GM06990 (cell line): ENCODE measurements at regions not wholly inside any gene's neighbourhood (a gene's known extent, or its start where the extent isn't known, plus 50 kb on each side); places are given as distances from the start of the nearest gene placed in this dataset.
"Not testable (repeated sequence)": the region's sequence is repeated elsewhere in the genome, so short reads cannot be mapped to it uniquely, and the experiment has no call there.

ENCODE experiments used
- DNase-seq: peaks from one replicate; pipeline ENCODE4 v3.0.0-alpha.2; 2011; ENCODE audit not compliant: insufficient read length; ENCODE audit errors: extremely low read depth
- H3K27me3 ChIP-seq: replicated peaks from 2 replicates; pipeline ENCODE4 v1.6.0; 2011; ENCODE audit warnings: low read length; ENCODE audit not compliant: control insufficient read depth, insufficient read depth
- H3K36me3 ChIP-seq: 2 replicates; pipeline ENCODE4 v1.5.1; 2011; ENCODE audit warnings: low read length; ENCODE audit not compliant: control insufficient read depth, insufficient read depth
- H3K4me3 ChIP-seq: replicated peaks from 2 replicates; pipeline ENCODE4 v1.5.1; 2011; ENCODE audit warnings: low read depth, mild to moderate bottlenecking, control low read depth, low read length
- TF ChIP-seq, protein P1 (sequence below): IDR thresholded peaks from 2 replicates; pipeline ENCODE4 v1.5.1; 2011; ENCODE audit warnings: low read length, control low read depth, mild to moderate bottlenecking, inconsistent platforms; ENCODE audit not compliant: insufficient read depth, poor library complexity, severe bottlenecking

- TF ChIP-seq, protein P1, sequence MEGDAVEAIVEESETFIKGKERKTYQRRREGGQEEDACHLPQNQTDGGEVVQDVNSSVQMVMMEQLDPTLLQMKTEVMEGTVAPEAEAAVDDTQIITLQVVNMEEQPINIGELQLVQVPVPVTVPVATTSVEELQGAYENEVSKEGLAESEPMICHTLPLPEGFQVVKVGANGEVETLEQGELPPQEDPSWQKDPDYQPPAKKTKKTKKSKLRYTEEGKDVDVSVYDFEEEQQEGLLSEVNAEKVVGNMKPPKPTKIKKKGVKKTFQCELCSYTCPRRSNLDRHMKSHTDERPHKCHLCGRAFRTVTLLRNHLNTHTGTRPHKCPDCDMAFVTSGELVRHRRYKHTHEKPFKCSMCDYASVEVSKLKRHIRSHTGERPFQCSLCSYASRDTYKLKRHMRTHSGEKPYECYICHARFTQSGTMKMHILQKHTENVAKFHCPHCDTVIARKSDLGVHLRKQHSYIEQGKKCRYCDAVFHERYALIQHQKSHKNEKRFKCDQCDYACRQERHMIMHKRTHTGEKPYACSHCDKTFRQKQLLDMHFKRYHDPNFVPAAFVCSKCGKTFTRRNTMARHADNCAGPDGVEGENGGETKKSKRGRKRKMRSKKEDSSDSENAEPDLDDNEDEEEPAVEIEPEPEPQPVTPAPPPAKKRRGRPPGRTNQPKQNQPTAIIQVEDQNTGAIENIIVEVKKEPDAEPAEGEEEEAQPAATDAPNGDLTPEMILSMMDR: no peak
These were observed 258.1 kb downstream of the PCNX1 start for GRCh38 chr14:71165121-71166031.

DNA sequence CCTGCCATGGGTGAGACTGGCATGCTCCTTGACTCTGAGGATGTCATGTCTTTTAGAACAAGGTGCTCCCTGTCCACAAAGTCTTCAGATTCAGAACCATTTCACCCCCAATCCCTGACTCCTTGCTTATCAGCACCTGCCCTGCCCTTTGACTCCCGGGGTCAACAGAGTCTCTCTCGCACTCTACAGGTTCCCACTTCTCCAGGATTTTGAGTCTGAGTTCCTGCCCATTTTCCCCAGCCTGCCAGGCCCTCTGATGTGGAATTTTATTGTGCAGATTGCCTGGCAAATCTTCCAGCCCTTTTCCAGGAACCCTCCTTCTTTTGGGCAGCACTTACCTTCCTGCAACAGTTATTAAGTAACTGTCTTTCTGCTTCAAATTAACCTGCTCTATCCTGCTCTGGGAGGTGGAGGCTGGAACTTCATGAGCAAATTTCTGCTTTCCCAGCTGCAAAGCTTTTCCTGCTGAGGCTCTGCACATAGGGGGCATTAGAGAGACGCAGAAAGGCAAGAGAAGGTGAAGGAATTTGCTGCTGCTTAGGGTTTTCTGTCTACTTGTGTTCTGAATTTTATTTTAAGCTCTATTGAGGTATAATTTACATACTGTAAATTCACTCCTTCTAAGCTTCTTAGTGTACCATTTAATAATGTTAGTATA is 259.1 kb downstream of the PCNX1 start:
- no peak for DNase-seq
- TF ChIP-seq, protein P1: peak; percentile 69
- no peak overlapping the region for H3K4me3 ChIP-seq
- H3K36me3 ChIP-seq: no peaks in the 10 kb centered on the region
- H3K27me3 ChIP-seq: no peaks in the 10 kb centered on the region

More at GRCh38 chr14:71165121-71166031, 258.1 kb downstream of the PCNX1 start:
- DNase-seq: no peak
- no peaks in the 10 kb centered on the region for H3K27me3 ChIP-seq
- no peak overlapping the region for H3K4me3 ChIP-seq
- no peaks in the 10 kb centered on the region for H3K36me3 ChIP-seq

GRCh38 chr14:71167325-71167950 is 260.2 kb downstream of the PCNX1 start:
- not testable (repeated sequence) for H3K27me3 ChIP-seq, H3K4me3 ChIP-seq, H3K36me3 ChIP-seq, DNase-seq

DNA sequence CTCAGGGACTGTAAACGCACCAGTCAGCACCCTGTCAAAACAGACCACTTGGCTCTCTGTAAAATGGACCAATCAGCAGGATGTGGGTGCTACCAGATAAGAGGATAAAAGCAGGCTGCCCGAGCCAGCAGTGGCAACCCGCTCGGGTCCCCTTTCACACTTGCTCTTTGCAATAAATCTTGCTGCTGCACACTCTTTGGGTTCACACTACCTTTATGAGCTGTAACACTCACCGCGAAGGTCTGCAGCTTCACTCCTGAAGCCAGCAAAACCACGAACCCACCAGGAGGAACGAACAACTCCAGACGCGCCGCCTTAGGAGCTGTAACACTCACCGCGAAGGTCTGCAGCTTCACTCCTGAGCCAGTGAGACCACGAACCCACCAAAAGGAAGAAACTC is 260.9 kb downstream of the PCNX1 start:
- H3K4me3 ChIP-seq, H3K36me3 ChIP-seq, DNase-seq, H3K27me3 ChIP-seq: not testable (repeated sequence)

DNA sequence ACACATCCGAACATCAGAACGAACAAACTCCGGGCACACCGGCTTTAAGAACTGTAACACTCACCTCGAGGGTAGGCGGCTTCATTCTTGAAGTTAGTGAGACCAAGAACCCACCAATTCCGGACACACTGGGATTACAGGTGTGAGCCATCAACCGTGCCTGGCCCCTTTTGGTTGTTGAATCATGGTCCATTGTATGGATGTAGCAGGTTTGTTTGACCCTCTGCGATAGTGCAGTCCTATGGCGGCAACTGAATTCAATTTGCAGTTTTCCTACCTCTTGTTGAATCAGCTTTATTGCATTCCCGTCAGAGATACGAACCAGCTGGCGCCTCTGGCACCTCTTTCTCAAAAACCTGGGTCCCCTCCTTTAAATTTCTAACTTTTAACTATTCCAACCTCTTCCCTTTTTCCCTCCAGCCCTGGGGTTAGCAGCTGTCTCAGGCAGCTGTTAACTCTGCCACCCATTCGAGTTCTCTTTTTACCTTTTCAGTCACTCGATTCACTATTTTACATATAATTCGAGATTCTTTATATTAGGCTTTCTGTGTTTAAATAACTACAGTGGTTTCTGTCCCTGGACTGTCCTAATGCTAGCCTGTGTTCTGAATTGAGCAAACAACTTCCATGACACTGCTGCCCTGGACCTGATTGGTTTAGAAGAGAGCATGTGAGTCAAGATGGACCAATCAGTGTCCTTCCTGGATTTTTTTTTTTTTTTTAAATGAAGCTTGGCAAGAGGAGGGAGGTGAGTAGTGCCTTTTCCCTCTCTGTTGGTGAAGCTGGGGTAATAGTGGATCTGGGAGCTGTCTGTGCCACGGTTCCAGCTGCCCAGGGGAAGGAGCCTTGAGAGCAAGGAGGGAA is 261.5 kb downstream of the PCNX1 start:
- TF ChIP-seq, protein P1: no peak
- no peak overlapping the region for H3K4me3 ChIP-seq
- no peaks in the 10 kb centered on the region for H3K27me3 ChIP-seq

DNA sequence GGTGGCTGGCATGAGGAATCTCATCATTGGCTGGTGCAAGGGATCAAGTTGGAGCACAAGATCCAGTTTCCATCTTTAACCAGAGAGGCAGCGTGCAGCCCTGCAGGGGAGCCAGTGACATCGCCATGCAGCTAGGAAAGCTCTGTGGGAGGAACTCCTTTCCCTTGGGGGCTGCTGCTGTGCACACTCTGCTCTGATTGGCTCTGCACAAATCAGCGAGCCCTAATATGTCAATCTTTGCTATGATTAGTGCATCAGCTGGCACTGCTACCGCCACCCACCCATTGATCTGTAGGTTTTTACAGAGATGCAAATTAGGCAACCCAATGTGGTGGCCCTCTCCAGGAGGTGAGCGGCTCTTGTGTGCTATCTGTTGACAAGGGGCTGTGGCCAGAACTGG is 262.6 kb downstream of the PCNX1 start:
- TF ChIP-seq, protein P1: no peak
- no peak for DNase-seq
- no peaks in the 10 kb centered on the region for H3K27me3 ChIP-seq
- H3K36me3 ChIP-seq: no peaks in the 10 kb centered on the region
- H3K4me3 ChIP-seq: no peak overlapping the region

More for the DNA sequence above, 261.5 kb downstream of the PCNX1 start:
- DNase-seq: no peak
- H3K36me3 ChIP-seq: no peaks in the 10 kb centered on the region
